Type B pancreatic cell (in vitro differentiated cells): ENCODE measurements at regions not wholly inside any gene's neighbourhood (a gene's known extent, or its start where the extent isn't known, plus 50 kb on each side); places are given as distances from the start of the nearest gene placed in this dataset.

Experiments used
- DNase-seq: peaks from one replicate; pipeline ENCODE4 v3.0.0; 2021; ENCODE audit warnings: mixed read lengths; ENCODE audit not compliant: unreplicated experiment; ENCODE audit errors: extremely low spot score
- H3K27ac Mint-ChIP-seq: 2 replicates; pipeline ENCODE4 v1.8.0; 2021; ENCODE audit warnings: mild to moderate bottlenecking, mixed read lengths
- H3K27me3 Mint-ChIP-seq: 2 replicates; pipeline ENCODE4 v1.8.0; 2021; ENCODE audit warnings: mixed read lengths
- H3K36me3 Mint-ChIP-seq: 2 replicates; pipeline ENCODE4 v1.8.0; 2021; ENCODE audit warnings: mixed read lengths
- H3K4me1 Mint-ChIP-seq: one replicate; pipeline ENCODE4 v1.8.0; 2021; ENCODE audit warnings: mixed read lengths; ENCODE audit not compliant: unreplicated experiment
- H3K4me3 Mint-ChIP-seq: 2 replicates; pipeline ENCODE4 v1.8.0; 2021; ENCODE audit warnings: mild to moderate bottlenecking, mixed read lengths
- H3K9me3 Mint-ChIP-seq: 2 replicates; pipeline ENCODE4 v1.8.0; 2021; ENCODE audit warnings: mixed read lengths
- CTCF ChIP-seq: fragments of 200-600 bp; sonication (generic); conservative IDR thresholded peaks from 2 replicates; pipeline ENCODE4 v1.5.0; 2021; ENCODE audit warnings: antibody characterized with exemption, mild to moderate bottlenecking

- no peaks in the 10 kb centered on the region for H3K9me3 Mint-ChIP-seq
- H3K27ac Mint-ChIP-seq: no peak overlapping the region
- peaks cover 13% of the 10 kb centered on the region for H3K4me1 Mint-ChIP-seq
- peaks cover 19% of the 10 kb centered on the region for H3K27me3 Mint-ChIP-seq
- H3K36me3 Mint-ChIP-seq: no peaks in the 10 kb centered on the region
- no peak for TF ChIP-seq CTCF
- no peak overlapping the region for H3K4me3 Mint-ChIP-seq
- no peak for DNase-seq
Measured at GRCh38 chr11:113549061-113549460, 73.9 kb upstream of the DRD2 start.

GRCh38 chr11:113547739-113548138 is 72.5 kb upstream of the DRD2 start:
- H3K27me3 Mint-ChIP-seq: peaks cover 19% of the 10 kb centered on the region
- H3K9me3 Mint-ChIP-seq: no peaks in the 10 kb centered on the region
- H3K4me3 Mint-ChIP-seq: no peak overlapping the region
- no peak for DNase-seq
- peaks cover 10% of the 10 kb centered on the region for H3K4me1 Mint-ChIP-seq
- H3K36me3 Mint-ChIP-seq: no peaks in the 10 kb centered on the region
- TF ChIP-seq CTCF: no peak
- no peak overlapping the region for H3K27ac Mint-ChIP-seq

GRCh38 chr11:113546757-113547507 is 71.7 kb upstream of the DRD2 start:
- Mint-ChIP-seq H3K36me3 (no peaks in the 10 kb centered on the region), H3K9me3 (no peaks in the 10 kb centered on the region), H3K4me3 (no peak overlapping the region), H3K27me3 (peaks cover 19% of the 10 kb centered on the region), H3K27ac (no peak overlapping the region), H3K4me1 (peaks cover 10% of the 10 kb centered on the region)
- TF ChIP-seq CTCF: no peak
- DNase-seq: no peak

- H3K4me3 Mint-ChIP-seq: no peak overlapping the region
- peaks cover 11% of the 10 kb centered on the region for H3K4me1 Mint-ChIP-seq
- H3K27ac Mint-ChIP-seq: no peak overlapping the region
- TF ChIP-seq CTCF: no peak
- peaks cover 18% of the 10 kb centered on the region for H3K27me3 Mint-ChIP-seq
- no peaks in the 10 kb centered on the region for H3K9me3 Mint-ChIP-seq
- H3K36me3 Mint-ChIP-seq: no peaks in the 10 kb centered on the region
- DNase-seq: no peak
Measured at GRCh38 chr11:113542420-113542819, 67.2 kb upstream of the DRD2 start.

GRCh38 chr11:113540416-113541330 is 65.5 kb upstream of the DRD2 start:
- Mint-ChIP-seq H3K4me3 (no peak overlapping the region), H3K27me3 (peaks cover 16% of the 10 kb centered on the region), H3K4me1 (peaks cover 11% of the 10 kb centered on the region), H3K36me3 (no peaks in the 10 kb centered on the region), H3K9me3 (no peaks in the 10 kb centered on the region), H3K27ac (no peak overlapping the region)
- TF ChIP-seq CTCF: no peak
- DNase-seq: no peak
